GM08714 (cell line): ENCODE measurements at regions not wholly inside any gene's neighbourhood (a gene's known extent, or its start where the extent isn't known, plus 50 kb on each side); places are given as distances from the start of the nearest gene placed in this dataset.

Source experiments
- H3K4me3 ChIP-seq: fragments of 200-500 bp; sonication (Bioruptor generic); 2 replicates; pipeline ENCODE4 v1.5.1; 2014; ENCODE audit warnings: mild to moderate bottlenecking, low read length, inconsistent platforms
- ZNF274 ChIP-seq: IDR thresholded peaks from 2 replicates; pipeline ENCODE4 v1.6.1; 2012; ENCODE audit warnings: mild to moderate bottlenecking, low read depth, low read length

DNA sequence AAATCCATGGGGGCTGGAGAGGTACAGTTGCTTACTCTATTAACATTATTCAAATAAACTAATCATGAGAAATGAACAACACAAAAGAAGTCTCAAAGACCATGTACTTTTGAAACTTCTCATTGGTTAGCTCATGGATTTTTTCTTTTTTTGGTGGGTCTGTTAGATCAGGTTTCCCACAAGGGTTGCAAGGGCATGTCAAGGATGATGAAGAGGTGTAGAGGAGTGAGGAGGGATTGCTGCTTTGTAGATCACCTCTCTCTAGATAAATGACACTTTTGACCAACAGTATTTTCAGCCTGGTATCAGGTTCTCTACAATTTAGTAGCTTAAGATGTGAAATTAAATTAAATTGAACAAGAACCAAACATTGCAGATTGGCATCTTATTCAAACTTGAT lies 417.9 kb upstream of the AGA start:
- TF ChIP-seq ZNF274 = no peak
- H3K4me3 ChIP-seq = no peak overlapping the region

DNA sequence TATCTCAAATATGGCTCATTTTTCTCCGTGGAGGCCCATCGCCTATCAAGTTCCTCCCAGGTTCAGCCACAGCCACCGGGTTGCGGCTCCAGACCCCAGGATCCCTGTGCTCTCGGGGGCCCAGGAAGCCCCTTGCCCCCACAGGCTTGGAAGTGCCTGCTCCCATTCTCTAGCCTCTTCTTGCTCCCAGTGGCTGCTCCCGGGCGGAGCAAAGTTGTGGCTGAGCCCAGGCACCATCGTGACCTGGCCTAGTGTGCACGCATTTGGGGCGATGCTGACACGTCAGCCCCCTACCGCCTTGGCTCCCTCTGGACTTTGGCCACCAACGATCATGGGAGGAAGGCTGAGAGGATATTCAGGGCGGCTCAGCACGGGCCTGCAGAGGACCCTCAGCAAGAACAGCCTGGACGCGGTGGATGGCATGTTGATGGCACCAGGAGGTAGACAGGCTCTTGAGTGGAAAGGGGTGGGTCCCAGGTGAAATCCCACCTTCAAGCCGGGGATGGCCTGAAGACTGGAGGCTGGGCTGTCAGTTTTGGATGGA lies 419.4 kb upstream of the AGA start:
- no peak overlapping the region for H3K4me3 ChIP-seq
- TF ChIP-seq ZNF274 = no peak

DNA sequence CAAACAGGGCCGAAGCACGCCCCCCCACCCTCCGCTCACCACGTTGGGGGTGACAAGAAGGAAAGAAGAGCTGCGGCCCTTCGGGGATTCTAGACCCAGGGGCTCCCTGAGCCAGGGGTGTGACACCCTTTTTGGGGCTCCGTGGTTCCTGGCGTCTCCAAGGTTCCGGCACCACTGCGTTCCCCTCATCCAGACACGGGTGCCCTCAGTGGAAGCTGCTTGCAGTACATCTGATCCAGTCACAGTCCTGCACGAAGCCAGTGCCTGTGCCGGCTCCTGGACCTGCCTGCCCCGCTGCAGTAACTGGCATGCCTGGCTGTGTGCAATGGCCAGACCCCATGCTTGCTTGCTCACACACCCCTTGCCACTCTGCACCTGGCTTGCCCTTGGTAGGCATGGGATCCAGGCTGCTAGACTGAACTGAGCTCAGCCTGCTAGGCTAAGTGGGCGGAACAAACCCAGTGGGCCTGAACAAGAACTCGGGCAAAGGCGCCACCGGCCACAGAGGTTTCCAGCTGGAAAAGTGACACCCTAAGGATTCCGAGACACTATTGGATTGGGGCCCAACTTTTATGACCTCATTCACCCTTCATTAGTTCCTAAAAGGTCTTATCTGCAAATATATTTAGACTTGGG lies 420.4 kb upstream of the AGA start:
- H3K4me3 ChIP-seq = no peak overlapping the region
- TF ChIP-seq ZNF274 = no peak

DNA sequence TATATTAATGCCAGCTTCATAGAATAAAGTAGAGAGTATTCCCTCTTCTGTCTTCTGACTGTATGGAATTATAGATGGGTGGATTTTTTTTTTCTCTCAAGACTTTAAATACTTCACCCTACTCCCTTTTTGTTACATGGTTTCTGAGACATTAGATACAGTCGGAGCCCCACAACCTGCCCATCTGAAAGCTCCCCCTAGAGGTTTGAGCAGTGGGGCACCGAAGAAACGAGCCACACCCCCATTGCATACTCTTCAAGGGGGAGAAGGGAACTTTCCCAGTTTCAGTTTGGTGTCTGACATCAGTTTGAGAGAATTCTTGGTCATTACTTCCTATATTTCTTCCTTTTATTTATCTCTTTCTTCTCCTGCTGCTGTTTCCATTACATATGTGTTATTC lies 437.6 kb upstream of the AGA start:
- H3K4me3 ChIP-seq = no peak overlapping the region
- no peak for TF ChIP-seq ZNF274

GRCh38 chr4:177895136-177895535 lies 452.9 kb upstream of the AGA start:
- no peak for TF ChIP-seq ZNF274
- no peak overlapping the region for H3K4me3 ChIP-seq

GRCh38 chr4:177901786-177902185 lies 459.5 kb upstream of the AGA start:
- H3K4me3 ChIP-seq = no peak overlapping the region
- no peak for TF ChIP-seq ZNF274

DNA sequence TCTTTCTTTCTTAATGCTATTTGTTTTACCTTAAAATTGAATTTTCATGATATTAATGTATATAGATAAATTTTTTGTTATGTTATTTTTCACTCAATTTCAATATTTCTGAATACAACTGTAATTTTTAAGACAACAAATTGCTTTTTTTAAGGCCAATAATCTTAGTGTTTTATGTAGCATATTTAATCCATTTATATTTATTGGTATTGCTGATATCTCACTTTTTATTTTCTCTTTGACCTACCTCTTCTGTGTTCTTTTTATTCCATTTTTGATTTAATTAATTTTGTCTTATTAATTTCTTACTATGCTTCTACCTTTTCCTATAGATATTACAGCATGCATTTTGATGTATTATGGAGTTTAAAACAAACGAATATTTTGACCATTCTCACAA lies 460.1 kb upstream of the AGA start:
- TF ChIP-seq ZNF274 = no peak
- H3K4me3 ChIP-seq = no peak overlapping the region

DNA sequence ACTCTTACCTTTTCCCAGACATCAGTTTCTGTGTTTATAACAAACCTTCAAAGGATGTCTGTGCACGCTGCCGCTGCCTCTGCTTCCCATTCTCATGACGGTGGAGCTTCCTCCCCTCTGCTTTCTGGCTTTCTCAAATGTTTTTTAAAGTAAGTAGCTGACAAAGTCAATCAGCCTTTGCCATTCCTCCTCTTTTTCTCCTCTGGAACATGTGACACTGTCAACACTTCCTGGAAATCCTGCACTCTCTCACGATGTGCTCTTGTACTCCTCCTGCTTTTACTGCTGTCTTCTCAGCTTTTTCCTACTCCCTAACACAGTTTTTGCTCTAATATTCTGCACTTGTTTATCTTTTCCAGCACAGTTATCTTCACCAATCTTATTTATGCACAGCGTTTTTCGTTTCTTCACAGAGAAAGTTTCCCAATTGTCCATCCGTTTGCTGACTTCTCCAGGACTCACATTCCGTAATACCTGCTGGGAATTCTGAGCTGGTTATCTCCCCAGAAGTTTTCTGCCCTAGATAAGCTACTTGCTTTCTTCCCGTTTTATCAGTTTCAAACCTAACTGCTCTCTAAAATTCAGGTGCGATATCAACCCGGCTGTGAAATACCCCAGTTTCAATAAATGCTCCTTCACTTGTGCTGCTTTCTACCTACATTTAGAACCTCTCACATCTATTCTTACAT lies 465.6 kb upstream of the AGA start:
- no peak for TF ChIP-seq ZNF274
- no peak overlapping the region for H3K4me3 ChIP-seq

- H3K4me3 ChIP-seq = no peak overlapping the region
- no peak for TF ChIP-seq ZNF274
Measured at GRCh38 chr4:177921715-177922114, 479.5 kb upstream of the AGA start.

DNA sequence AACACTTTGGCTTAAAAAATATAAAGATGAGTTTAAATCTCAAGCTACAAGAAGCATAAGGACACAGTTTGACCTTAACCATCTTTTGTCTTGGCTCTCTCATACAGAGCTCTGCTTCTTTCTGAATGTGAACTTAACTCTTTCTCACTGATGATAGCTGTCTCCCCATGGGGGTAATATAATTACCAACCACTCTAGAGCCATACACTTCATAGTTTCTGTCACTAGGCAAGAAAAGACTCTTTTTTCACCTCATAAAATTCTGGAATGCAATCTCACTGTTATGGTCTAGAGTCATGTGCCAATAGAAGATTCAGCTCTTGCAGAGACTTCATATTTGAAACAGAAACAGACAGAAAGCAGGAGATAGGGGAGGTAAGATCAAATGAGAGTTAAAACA lies 481.7 kb upstream of the AGA start:
- no peak overlapping the region for H3K4me3 ChIP-seq
- no peak for TF ChIP-seq ZNF274

DNA sequence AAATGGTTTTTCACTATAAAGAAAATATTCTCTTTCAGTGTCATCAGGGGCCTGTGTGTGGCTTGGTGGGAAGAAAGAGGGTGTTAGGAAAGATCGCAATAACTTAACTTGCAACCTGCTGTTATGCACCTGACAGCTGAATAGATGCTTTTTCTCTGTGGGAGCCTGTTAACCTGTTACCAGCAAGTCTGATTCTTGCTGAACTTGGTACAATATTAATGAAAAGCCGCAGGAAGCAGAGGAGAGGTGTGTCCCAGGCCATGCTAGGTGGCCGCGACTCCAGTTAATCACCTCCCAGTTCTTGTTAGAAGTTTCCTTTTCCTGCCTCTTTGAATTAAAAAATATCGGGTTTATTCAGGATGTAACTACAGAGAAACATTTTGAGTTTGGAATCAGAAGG lies 494.8 kb upstream of the AGA start:
- TF ChIP-seq ZNF274 = no peak
- H3K4me3 ChIP-seq = no peak overlapping the region

DNA sequence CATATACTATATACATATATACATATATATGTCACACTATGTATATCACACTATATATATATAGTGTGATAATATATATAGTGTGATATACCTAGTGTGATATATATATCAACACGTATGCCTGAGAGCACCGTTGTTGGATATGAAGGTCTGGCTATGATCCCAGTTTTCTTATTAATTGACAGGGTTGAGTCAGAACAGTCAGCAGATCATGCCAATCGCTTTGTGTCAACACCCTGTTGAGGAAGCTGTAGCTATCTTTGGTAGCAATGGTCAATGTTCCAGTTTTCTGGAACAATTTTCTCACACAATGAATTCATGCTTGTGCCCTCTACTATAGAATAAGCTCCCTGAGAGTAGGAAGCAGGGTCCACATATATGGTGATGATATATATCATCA lies 496.0 kb upstream of the AGA start:
- no peak overlapping the region for H3K4me3 ChIP-seq
- TF ChIP-seq ZNF274 = no peak

GRCh38 chr4:177945268-177945667 lies 503.0 kb upstream of the AGA start:
- TF ChIP-seq ZNF274 = no peak
- H3K4me3 ChIP-seq = no peak overlapping the region

DNA sequence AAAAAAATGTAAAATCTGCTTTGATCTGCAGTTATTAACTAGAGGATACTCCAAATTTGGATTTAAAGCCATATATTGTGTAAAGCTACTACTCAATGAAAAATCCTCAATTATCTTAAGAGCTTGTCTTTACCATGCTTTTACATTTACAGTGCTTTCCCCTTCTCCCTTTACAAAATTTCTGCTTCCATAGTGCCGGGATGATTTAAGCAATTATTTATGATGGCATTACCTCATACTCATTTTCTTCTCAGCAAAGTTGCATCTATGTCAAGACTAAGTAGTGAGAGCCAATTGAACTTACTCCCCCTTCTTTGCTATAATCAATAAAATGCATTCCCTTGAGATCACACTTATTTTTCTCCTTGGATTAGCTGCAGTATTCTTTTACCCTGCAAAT lies 505.4 kb upstream of the AGA start:
- no peak for TF ChIP-seq ZNF274
- H3K4me3 ChIP-seq = no peak overlapping the region

DNA sequence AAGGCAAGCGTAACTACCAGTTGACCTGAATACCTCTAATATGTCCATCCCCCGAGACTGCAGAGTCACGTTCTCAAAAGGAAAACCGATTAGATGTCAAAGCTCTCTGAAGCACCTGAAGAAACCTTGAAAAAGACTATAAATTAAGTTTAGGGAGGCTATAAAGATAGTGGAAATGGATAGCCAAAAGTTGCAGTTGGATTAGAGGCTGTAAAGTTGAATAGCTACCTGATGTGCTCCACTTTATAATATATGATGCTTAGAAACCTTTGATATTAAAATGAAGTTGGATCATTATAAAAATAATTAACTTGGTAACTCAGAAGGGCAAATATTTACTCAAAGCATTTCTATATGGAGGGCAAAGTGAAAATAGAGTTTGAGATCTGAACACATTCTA lies 506.6 kb upstream of the AGA start:
- TF ChIP-seq ZNF274 = no peak
- H3K4me3 ChIP-seq = no peak overlapping the region
